Astrocyte (in vitro differentiated cells and primary cell): ENCODE measurements at regions not wholly inside any gene's neighbourhood (a gene's known extent, or its start where the extent isn't known, plus 50 kb on each side); places are given as distances from the start of the nearest gene placed in this dataset.

ENCODE experiments used
- DNase-seq: peaks from one replicate; pipeline ENCODE4 v3.0.0-alpha.2; 2010; ENCODE audit warnings: low read depth
- FAIRE-seq: peaks from 2 replicates; lab custom pipeline; 2011; peaks lifted over from hg19 to GRCh38; lab: Jason Lieb, UNC
- H2AFZ ChIP-seq: 2 replicates; pipeline ENCODE4 v1.6.0; 2012; ENCODE audit warnings: low read depth, low read length, inconsistent platforms
- H3K27ac ChIP-seq: 2 replicates; pipeline ENCODE4 v1.5.1; 2011; ENCODE audit warnings: low read depth, low read length, inconsistent platforms
- H3K27me3 ChIP-seq: 2 replicates; pipeline ENCODE4 v1.6.0; 2011; ENCODE audit warnings: low read length, inconsistent platforms; ENCODE audit not compliant: insufficient read depth
- H3K36me3 ChIP-seq: 2 replicates; pipeline ENCODE4 v1.5.1; 2011; ENCODE audit warnings: low read length, inconsistent platforms; ENCODE audit not compliant: insufficient read depth
- H3K4me1 ChIP-seq: 2 replicates; pipeline ENCODE4 v1.5.1; 2011; ENCODE audit warnings: low read length, inconsistent platforms; ENCODE audit not compliant: insufficient read depth
- H3K4me2 ChIP-seq: 2 replicates; pipeline ENCODE4 v1.6.0; 2012; ENCODE audit warnings: low read length, inconsistent platforms
- H3K4me3 ChIP-seq: 2 replicates; pipeline ENCODE4 v1.5.1; 2011; ENCODE audit warnings: low read depth, mild to moderate bottlenecking, low read length, inconsistent platforms; ENCODE audit not compliant: insufficient read depth
- H3K79me2 ChIP-seq: 2 replicates; pipeline ENCODE4 v1.6.0; 2012; ENCODE audit warnings: mild to moderate bottlenecking, low read length, inconsistent platforms; ENCODE audit not compliant: insufficient read depth
- H3K9ac ChIP-seq: 2 replicates; pipeline ENCODE4 v1.6.0; 2012; ENCODE audit warnings: mild to moderate bottlenecking, low read length, inconsistent platforms
- H3K9me3 ChIP-seq: 2 replicates; pipeline ENCODE4 v1.5.1; 2012; ENCODE audit warnings: low read depth, mild to moderate bottlenecking, low read length, inconsistent platforms; ENCODE audit not compliant: insufficient read depth
- H4K20me1 ChIP-seq: 2 replicates; pipeline ENCODE4 v1.6.0; 2012; ENCODE audit warnings: low read length, inconsistent platforms; ENCODE audit not compliant: insufficient read depth
- H3K27ac Mint-ChIP-seq: one replicate; pipeline ENCODE4 v1.8.0; 2021; ENCODE audit warnings: mild to moderate bottlenecking, mixed read lengths; ENCODE audit not compliant: unreplicated experiment
- H3K27me3 Mint-ChIP-seq: one replicate; pipeline ENCODE4 v1.8.0; 2021; ENCODE audit warnings: low read depth, mixed read lengths; ENCODE audit not compliant: unreplicated experiment
- H3K36me3 Mint-ChIP-seq: one replicate; pipeline ENCODE4 v1.8.0; 2021; ENCODE audit warnings: low read depth, mixed read lengths; ENCODE audit not compliant: unreplicated experiment
- H3K4me1 Mint-ChIP-seq: one replicate; pipeline ENCODE4 v1.8.0; 2021; ENCODE audit warnings: low read depth, mixed read lengths; ENCODE audit not compliant: unreplicated experiment
- H3K4me3 Mint-ChIP-seq: one replicate; pipeline ENCODE4 v1.8.0; 2021; ENCODE audit warnings: mild to moderate bottlenecking, moderate library complexity, mixed read lengths; ENCODE audit not compliant: unreplicated experiment
- H3K9me3 Mint-ChIP-seq: one replicate; pipeline ENCODE4 v1.8.0; 2021; ENCODE audit warnings: mild to moderate bottlenecking, mixed read lengths; ENCODE audit not compliant: unreplicated experiment
- CTCF ChIP-seq: IDR thresholded peaks from 2 replicates; pipeline ENCODE4 v1.5.1; 2011; ENCODE audit warnings: low read depth, mild to moderate bottlenecking, inconsistent platforms, low read length, moderate library complexity; ENCODE audit not compliant: insufficient read depth
- EZH2 ChIP-seq: IDR thresholded peaks from 2 replicates; pipeline ENCODE4 v1.6.1; 2012; ENCODE audit warnings: mild to moderate bottlenecking, low read length, inconsistent platforms; ENCODE audit not compliant: insufficient read depth

DNA sequence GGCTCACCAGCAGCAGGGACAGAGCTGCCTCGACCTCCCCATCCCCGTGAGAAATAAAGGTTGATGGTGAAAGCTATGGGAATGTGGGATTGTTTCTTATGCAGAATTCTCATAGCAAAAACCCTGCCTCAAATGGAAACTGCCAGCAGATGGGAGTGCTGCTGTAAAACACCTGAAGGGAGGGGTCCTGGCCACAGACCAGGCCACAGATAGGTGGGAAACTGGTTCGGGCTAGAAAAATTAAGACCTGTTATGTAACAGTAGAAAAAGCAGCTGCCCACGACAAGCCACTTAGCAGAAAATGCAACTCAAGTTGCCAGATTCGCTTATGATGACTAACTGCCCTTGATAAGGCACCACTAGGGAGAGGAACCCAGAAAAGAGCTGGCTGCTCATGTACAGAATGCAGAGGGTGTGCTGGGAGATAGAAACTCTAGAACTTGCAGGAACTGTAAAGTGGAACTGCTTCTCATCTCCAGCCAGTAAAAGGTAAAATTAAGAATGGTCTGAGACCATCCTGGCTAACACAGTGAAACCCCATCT, 114.5 kb upstream of the SALL3 start:
- Histone ChIP-seq H2AFZ (no peak overlapping the region), H3K79me2 (no peaks in the 10 kb centered on the region), H3K9ac (no peak overlapping the region), H3K4me2 (no peak overlapping the region), H3K27me3 (no peaks in the 10 kb centered on the region), H3K27ac (no peak overlapping the region), H3K9me3 (peaks cover 1% of the 10 kb centered on the region), H4K20me1 (no peaks in the 10 kb centered on the region), H3K36me3 (no peaks in the 10 kb centered on the region), H3K4me1 (no peaks in the 10 kb centered on the region), H3K4me3 (no peak overlapping the region)
- H3K4me1 Mint-ChIP-seq, result no peaks in the 10 kb centered on the region
- no peaks in the 10 kb centered on the region for H3K36me3 Mint-ChIP-seq
- no peak overlapping the region for H3K4me3 Mint-ChIP-seq
- FAIRE-seq (no peak), DNase-seq (no peak)
- H3K27me3 Mint-ChIP-seq, result peaks cover 3% of the 10 kb centered on the region
- H3K27ac Mint-ChIP-seq, result no peak overlapping the region
- H3K9me3 Mint-ChIP-seq, result peaks cover 17% of the 10 kb centered on the region
- TF ChIP-seq CTCF (no peak), EZH2 (no peak)

DNA sequence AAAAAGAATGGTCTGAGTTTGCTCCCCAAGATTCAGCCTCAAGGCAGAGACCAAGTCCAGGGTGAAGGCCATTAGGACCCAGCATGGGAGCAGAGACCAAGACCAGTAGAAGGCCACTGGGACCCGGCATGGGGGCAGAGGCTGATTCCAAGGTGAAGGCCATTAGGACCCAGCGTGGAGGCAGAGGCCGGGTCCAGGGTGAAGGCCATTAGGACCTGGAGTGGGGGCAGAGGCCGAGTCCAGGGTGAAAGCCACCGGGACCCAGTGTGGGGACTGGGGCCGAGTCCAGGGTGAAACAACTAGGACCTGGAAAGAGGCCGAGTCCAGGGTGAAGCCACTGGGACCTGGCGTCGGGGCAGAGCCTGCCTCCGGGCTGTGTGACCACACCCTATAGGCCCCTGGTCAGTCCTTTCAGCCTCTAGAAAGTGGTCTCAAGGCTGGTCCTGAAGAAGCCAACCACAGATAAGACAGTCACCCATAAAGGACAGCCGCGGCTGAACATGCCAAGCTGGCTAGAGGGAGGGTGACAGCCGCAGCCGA, 113.8 kb upstream of the SALL3 start:
- Histone ChIP-seq H3K4me1 (no peaks in the 10 kb centered on the region), H3K4me2 (no peak overlapping the region), H3K9me3 (no peaks in the 10 kb centered on the region), H3K27ac (no peak overlapping the region), H3K36me3 (no peaks in the 10 kb centered on the region), H3K27me3 (no peaks in the 10 kb centered on the region), H3K79me2 (no peaks in the 10 kb centered on the region), H4K20me1 (no peaks in the 10 kb centered on the region), H3K9ac (no peak overlapping the region), H3K4me3 (no peak overlapping the region), H2AFZ (no peak overlapping the region)
- no peaks in the 10 kb centered on the region for H3K4me1 Mint-ChIP-seq
- H3K36me3 Mint-ChIP-seq, result no peaks in the 10 kb centered on the region
- TF ChIP-seq CTCF, result no peak
- no peak overlapping the region for H3K27ac Mint-ChIP-seq
- FAIRE-seq, result no peak
- DNase-seq, result no peak
- peaks cover 3% of the 10 kb centered on the region for H3K27me3 Mint-ChIP-seq
- peaks cover 15% of the 10 kb centered on the region for H3K9me3 Mint-ChIP-seq
- H3K4me3 Mint-ChIP-seq, result no peak overlapping the region

DNA sequence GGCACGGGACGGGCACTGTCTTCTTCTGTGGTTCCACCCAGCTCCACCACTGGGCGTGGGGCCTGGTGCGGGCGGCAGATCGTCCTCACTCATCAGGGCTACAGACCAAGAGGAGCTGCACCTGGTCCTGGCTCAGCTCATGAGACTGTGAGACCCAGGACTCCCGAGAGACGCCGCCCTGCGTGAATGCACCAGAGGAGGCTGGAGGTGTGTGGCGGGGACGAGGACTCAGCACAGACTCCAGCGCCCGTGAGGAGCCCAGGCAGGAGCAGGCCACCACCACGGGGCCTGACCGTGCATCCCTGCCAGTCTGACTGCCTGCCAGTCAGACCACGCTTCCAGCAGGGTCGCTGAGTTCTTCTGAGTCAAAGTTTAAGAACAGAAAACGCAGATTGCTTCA, 112.5 kb upstream of the SALL3 start:
- Histone ChIP-seq H3K36me3 (no peaks in the 10 kb centered on the region), H3K9me3 (no peaks in the 10 kb centered on the region), H2AFZ (no peak overlapping the region), H3K4me2 (no peak overlapping the region), H3K4me1 (no peaks in the 10 kb centered on the region), H4K20me1 (no peaks in the 10 kb centered on the region), H3K79me2 (no peaks in the 10 kb centered on the region), H3K9ac (no peak overlapping the region), H3K27ac (no peak overlapping the region), H3K4me3 (no peak overlapping the region), H3K27me3 (no peaks in the 10 kb centered on the region)
- Mint-ChIP-seq H3K27ac (no peak overlapping the region), H3K27me3 (no peaks in the 10 kb centered on the region), H3K4me1 (no peaks in the 10 kb centered on the region), H3K36me3 (no peaks in the 10 kb centered on the region), H3K9me3 (peaks cover 8% of the 10 kb centered on the region), H3K4me3 (no peak overlapping the region)
- TF ChIP-seq EZH2 (no peak), CTCF (no peak)
- DNase-seq, result no peak
- FAIRE-seq, result no peak
